Upper lobe of left lung (tissue), 6 donors: ENCODE measurements at regions not wholly inside any gene's neighbourhood (a gene's known extent, or its start where the extent isn't known, plus 50 kb on each side); places are given as distances from the start of the nearest gene placed in this dataset.

Experiments
- ATAC-seq, 2 donors: fragments of 200-7000 bp; cut with Tn5 transposase; one replicate each; pipeline ENCODE4 v1.9.1; 2022; ENCODE audit warnings: mild to moderate bottlenecking in 2 of 2, moderate library complexity in 2 of 2; ENCODE audit not compliant: low FRiP score in 2 of 2
- DNase-seq, 2 donors: peaks; one replicate each; pipeline ENCODE4 v3.0.0-alpha.2; 2019 to 2020
- H3K27ac ChIP-seq, 4 donors: fragments of 200-600 bp; sonication (generic); one replicate each; pipeline ENCODE4 v1.5.1; 2016 to 2019
- H3K27me3 ChIP-seq, 4 donors: fragments of 200-600 bp; sonication (generic); one replicate each; pipeline ENCODE4 v1.5.1; 2017 to 2019
- H3K36me3 ChIP-seq, 4 donors: fragments of 200-600 bp; sonication (generic); one replicate each; pipeline ENCODE4 v1.5.1; 2016 to 2019
- H3K4me1 ChIP-seq, 4 donors: fragments of 200-600 bp; sonication (generic); one replicate each; pipeline ENCODE4 v1.5.1; 2018 to 2019
- H3K4me3 ChIP-seq, 4 donors: fragments of 200-600 bp; sonication (generic); one replicate each; pipeline ENCODE4 v1.5.1; 2017 to 2019; ENCODE audit warnings: mild to moderate bottlenecking in 2 of 4, moderate library complexity in 1 of 4
- H3K9me3 ChIP-seq, 4 donors: fragments of 200-600 bp; sonication (generic); one replicate each; pipeline ENCODE4 v1.5.1; 2018 to 2019
- EP300 ChIP-seq, 4 donors: sonication (generic); formaldehyde crosslinking; IDR thresholded peaks; one replicate each; pipeline ENCODE4 v1.5.1; 2017; ENCODE audit warnings: antibody characterized with exemption in 4 of 4, control low read depth in 2 of 4
- POLR2A ChIP-seq, 4 donors: fragments of 450-650 bp; IDR thresholded peaks; one replicate each; pipeline ENCODE4 v1.5.1; 2016 to 2017; ENCODE audit warnings: antibody characterized with exemption in 4 of 4, mild to moderate bottlenecking in 2 of 4
- POLR2AphosphoS5 ChIP-seq, 2 donors: sonication (generic); formaldehyde crosslinking; IDR thresholded peaks; one replicate each; pipeline ENCODE4 v1.5.1; 2017; ENCODE audit warnings: antibody characterized with exemption in 2 of 2
- whole genome bisulfite sequencing, 2 donors: methylation state at CpG; one replicate each; pipeline ENCODE4 v1.1.5; 2017 to 2018; 5-methylcytosine and 5-hydroxymethylcytosine counted together
- TF ChIP-seq, protein P1 (sequence below), 6 experiments: fragments of 450-650 bp in 4 of 6; fragments of 200-600 bp in 2 of 6; sonication (generic) in 2 of 6; IDR thresholded peaks; one replicate each; pipeline ENCODE4 v1.5.1; 2016 to 2019; ENCODE audit warnings: antibody characterized with exemption in 6 of 6
- donor health status: DM: no; HTN: no; CAD: no; lungs with moderate emphysema.
- donor health status: DM: no; HTN: yes; CAD: no; lungs with severe emphysema.

DNA sequence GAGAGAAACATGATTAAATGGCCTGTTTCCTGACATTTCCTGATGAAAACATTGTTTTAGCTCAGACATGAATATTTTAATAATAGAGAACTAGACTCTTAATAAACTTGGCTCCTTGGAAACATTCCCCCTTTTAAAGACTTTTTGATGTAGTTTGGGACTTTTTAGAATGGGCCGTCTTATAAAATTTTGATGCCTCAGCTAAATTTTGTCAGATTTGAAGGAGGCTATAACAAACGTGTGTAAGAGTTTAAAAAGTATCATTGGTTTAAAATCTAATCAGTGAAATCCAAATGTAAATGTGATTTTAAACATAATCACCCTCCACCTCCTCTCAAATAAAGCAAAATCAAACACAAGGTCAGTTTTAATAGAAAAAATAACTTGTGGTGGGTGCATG is 200.9 kb downstream of the CLIC5 start:
- Histone ChIP-seq H3K27ac (no peak overlapping the region), H3K4me1 (no peaks in the 10 kb centered on the region), H3K4me3 (no peak overlapping the region), H3K36me3 (no peaks in the 10 kb centered on the region), H3K27me3 (no peaks in the 10 kb centered on the region), H3K9me3 (no peaks in the 10 kb centered on the region)
- WGBS, 2 donors = 79 to 82% methylated on average over 2 of the region's 2 CpGs
- TF ChIP-seq POLR2AphosphoS5 (IDR thresholded peaks at IDR 0.05) = no peak
- TF ChIP-seq, protein P1, sequence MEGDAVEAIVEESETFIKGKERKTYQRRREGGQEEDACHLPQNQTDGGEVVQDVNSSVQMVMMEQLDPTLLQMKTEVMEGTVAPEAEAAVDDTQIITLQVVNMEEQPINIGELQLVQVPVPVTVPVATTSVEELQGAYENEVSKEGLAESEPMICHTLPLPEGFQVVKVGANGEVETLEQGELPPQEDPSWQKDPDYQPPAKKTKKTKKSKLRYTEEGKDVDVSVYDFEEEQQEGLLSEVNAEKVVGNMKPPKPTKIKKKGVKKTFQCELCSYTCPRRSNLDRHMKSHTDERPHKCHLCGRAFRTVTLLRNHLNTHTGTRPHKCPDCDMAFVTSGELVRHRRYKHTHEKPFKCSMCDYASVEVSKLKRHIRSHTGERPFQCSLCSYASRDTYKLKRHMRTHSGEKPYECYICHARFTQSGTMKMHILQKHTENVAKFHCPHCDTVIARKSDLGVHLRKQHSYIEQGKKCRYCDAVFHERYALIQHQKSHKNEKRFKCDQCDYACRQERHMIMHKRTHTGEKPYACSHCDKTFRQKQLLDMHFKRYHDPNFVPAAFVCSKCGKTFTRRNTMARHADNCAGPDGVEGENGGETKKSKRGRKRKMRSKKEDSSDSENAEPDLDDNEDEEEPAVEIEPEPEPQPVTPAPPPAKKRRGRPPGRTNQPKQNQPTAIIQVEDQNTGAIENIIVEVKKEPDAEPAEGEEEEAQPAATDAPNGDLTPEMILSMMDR (IDR thresholded peaks at IDR 0.05) = no peak
- no peak for TF ChIP-seq EP300 (IDR thresholded peaks at IDR 0.05)
- no peak for TF ChIP-seq POLR2A (IDR thresholded peaks at IDR 0.05)
- DNase-seq (no peak), ATAC-seq (no peak)

- Histone ChIP-seq H3K9me3 (no peaks in the 10 kb centered on the region), H3K27ac (no peak overlapping the region), H3K4me3 (no peak overlapping the region), H3K36me3 (no peaks in the 10 kb centered on the region), H3K27me3 (no peaks in the 10 kb centered on the region), H3K4me1 (no peaks in the 10 kb centered on the region)
- DNase-seq = no peak
- ATAC-seq = no peak
- TF ChIP-seq POLR2AphosphoS5 (IDR thresholded peaks at IDR 0.05) (no peak), POLR2A (IDR thresholded peaks at IDR 0.05) (no peak), EP300 (IDR thresholded peaks at IDR 0.05) (no peak)
- TF ChIP-seq, protein P1 (IDR thresholded peaks at IDR 0.05) = no peak
- 74 to 76% methylated on average over 3 of the region's 3 CpGs for WGBS, 2 donors
Observed at GRCh38 chr6:45813943-45814342, 201.7 kb downstream of the CLIC5 start.

- H3K4me3 ChIP-seq = no peak overlapping the region
- WGBS, 2 donors = 74 to 89% methylated on average over 6 of the region's 6 CpGs
- H3K36me3 ChIP-seq = no peaks in the 10 kb centered on the region
- H3K27me3 ChIP-seq = no peaks in the 10 kb centered on the region
- ATAC-seq = no peak
- no peaks in the 10 kb centered on the region for H3K4me1 ChIP-seq
- no peak for DNase-seq
- TF ChIP-seq, protein P1 (IDR thresholded peaks at IDR 0.05) = no peak
- no peak for TF ChIP-seq POLR2AphosphoS5 (IDR thresholded peaks at IDR 0.05)
- no peak for TF ChIP-seq EP300 (IDR thresholded peaks at IDR 0.05)
- TF ChIP-seq POLR2A (IDR thresholded peaks at IDR 0.05) = no peak
- H3K9me3 ChIP-seq = no peaks in the 10 kb centered on the region
- no peak overlapping the region for H3K27ac ChIP-seq
Observed at GRCh38 chr6:45812922-45813321, 202.7 kb downstream of the CLIC5 start.

GRCh38 chr6:45808917-45809316 is 206.7 kb downstream of the CLIC5 start:
- H3K9me3 ChIP-seq = no peaks in the 10 kb centered on the region
- H3K36me3 ChIP-seq = no peaks in the 10 kb centered on the region
- no peaks in the 10 kb centered on the region for H3K27me3 ChIP-seq
- ATAC-seq = no peak
- TF ChIP-seq POLR2AphosphoS5 (IDR thresholded peaks at IDR 0.05) (no peak), EP300 (IDR thresholded peaks at IDR 0.05) (no peak), POLR2A (IDR thresholded peaks at IDR 0.05) (no peak)
- TF ChIP-seq, protein P1 (IDR thresholded peaks at IDR 0.05) = no peak
- H3K4me1 ChIP-seq = no peaks in the 10 kb centered on the region
- no peak overlapping the region for H3K4me3 ChIP-seq
- no peak for DNase-seq
- H3K27ac ChIP-seq = no peak overlapping the region
- WGBS, 2 donors = 0 to 18% methylated on average over 1 of the region's 1 CpG

GRCh38 chr6:45808042-45808645 is 207.5 kb downstream of the CLIC5 start:
- TF ChIP-seq EP300 (IDR thresholded peaks at IDR 0.05) (no peak), POLR2AphosphoS5 (IDR thresholded peaks at IDR 0.05) (no peak), POLR2A (IDR thresholded peaks at IDR 0.05) (no peak)
- TF ChIP-seq, protein P1 (IDR thresholded peaks at IDR 0.05) = no peak
- Histone ChIP-seq H3K27ac (no peak overlapping the region), H3K4me1 (no peaks in the 10 kb centered on the region), H3K4me3 (no peak overlapping the region), H3K9me3 (no peaks in the 10 kb centered on the region), H3K36me3 (no peaks in the 10 kb centered on the region), H3K27me3 (no peaks in the 10 kb centered on the region)
- no peak for ATAC-seq
- WGBS, 2 donors = 78 to 83% methylated on average over 7 of the region's 7 CpGs
- DNase-seq = no peak
